Pancreas (tissue), 10 donors: ENCODE measurements at regions not wholly inside any gene's neighbourhood (a gene's known extent, or its start where the extent isn't known, plus 50 kb on each side); places are given as distances from the start of the nearest gene placed in this dataset.

Experiments
- ATAC-seq, 4 donors: fragments of 200-7000 bp; cut with Tn5 transposase; one replicate each; pipeline versions ENCODE4 v1.8.0 to v1.9.1; 2020; ENCODE audit warnings: mild to moderate bottlenecking in 4 of 4, moderate library complexity in 4 of 4
- DNase-seq, 6 donors: peaks; one replicate each; pipeline ENCODE4 v3.0.0-alpha.2; 2020
- FAIRE-seq: peaks from 2 replicates; lab custom pipeline; 2012; peaks lifted over from hg19 to GRCh38; lab: Jason Lieb, UNC
- H3K27ac ChIP-seq, 4 donors: fragments of 200-600 bp; sonication (generic); 1 replicate in 3 of 4; 2 replicates in 1 of 4; pipeline versions ENCODE4 v1.5.0 to v1.8.0; 2020
- H3K27me3 ChIP-seq, 4 donors: fragments of 200-600 bp; one replicate each; pipeline ENCODE4 v1.8.0; 2021
- H3K36me3 ChIP-seq, 3 donors: fragments of 200-600 bp; sonication (generic) in 1 of 3; one replicate each; pipeline versions ENCODE4 v1.5.0 to v1.8.0; 2020 to 2021
- H3K4me1 ChIP-seq, 3 donors: fragments of 200-600 bp; one replicate each; pipeline ENCODE4 v1.8.0; 2021
- H3K4me3 ChIP-seq, 4 donors: fragments of 200-600 bp; sonication (generic) in 2 of 4; one replicate each; pipeline versions ENCODE4 v1.5.0 to v1.8.0; 2020 to 2021
- H3K9me3 ChIP-seq, 4 donors: fragments of 200-600 bp; one replicate each; pipeline ENCODE4 v1.8.0; 2021
- WGBS, 2 donors: extraction: QIAGEN DNeasy Blood & Tissue Kit; methylation state at CpG; one replicate each; pipeline ENCODE4 v1.1.7; 2013; 5-methylcytosine and 5-hydroxymethylcytosine counted together
- intact Hi-C, 3 donors: fragments of 100-400 bp; cut with DNase I; formaldehyde crosslinking; loops; one replicate each; pipeline versions ENCODE4 v1.11.1 to v1.14.2; 2022
- TF ChIP-seq, protein P1 (sequence below), 4 donors: fragments of 200-600 bp; sonication (generic) in 3 of 4; IDR thresholded peaks; one replicate each; pipeline versions ENCODE4 v1.5.0 to v1.8.0; 2021; ENCODE audit warnings: antibody characterized with exemption in 4 of 4
- donor health status: healthy with polysubstance abuse.
- donor health status: DM: no; HTN: no; CAD: no; lungs with moderate emphysema.
- donor health status: DM: no; HTN: no; CAD: no.
- donor health status: control.
- donor health status: control.
- donor health status: Bipolar disorder and iron deficiency.
- donor health status: DM: yes; HTN: yes; CAD: no.
- donor health status: DM: no; HTN: no; CAD: no.
- donor health status: DM: no; HTN: no; CAD: no.
- donor health status: DM: yes; HTN: yes; CAD: no.

DNA sequence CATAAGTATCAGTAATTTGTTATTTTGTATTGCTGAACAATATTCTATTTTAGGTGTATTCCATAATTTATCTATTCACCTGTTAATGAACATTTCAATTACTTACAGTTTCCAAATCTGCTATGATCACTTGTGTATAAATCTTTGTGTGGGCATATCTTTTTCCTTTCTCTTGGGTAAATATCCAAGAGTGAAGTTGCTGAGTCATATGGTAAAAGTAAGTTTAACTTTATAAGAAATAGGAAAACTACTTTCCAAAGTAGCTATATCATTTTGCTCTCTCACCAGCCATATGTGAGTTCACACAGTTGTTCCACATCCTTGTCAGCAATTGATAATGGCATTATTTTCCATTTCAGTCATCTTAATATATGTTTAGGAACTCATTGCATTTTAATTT is 66.6 kb upstream of the KITLG start:
- H3K27me3 ChIP-seq, result no peaks in the 10 kb centered on the region
- H3K36me3 ChIP-seq, result no peaks in the 10 kb centered on the region
- intact Hi-C loops, result no loop called here
- FAIRE-seq (no peak), DNase-seq (no peak), ATAC-seq (no peak)
- TF ChIP-seq, protein P1, sequence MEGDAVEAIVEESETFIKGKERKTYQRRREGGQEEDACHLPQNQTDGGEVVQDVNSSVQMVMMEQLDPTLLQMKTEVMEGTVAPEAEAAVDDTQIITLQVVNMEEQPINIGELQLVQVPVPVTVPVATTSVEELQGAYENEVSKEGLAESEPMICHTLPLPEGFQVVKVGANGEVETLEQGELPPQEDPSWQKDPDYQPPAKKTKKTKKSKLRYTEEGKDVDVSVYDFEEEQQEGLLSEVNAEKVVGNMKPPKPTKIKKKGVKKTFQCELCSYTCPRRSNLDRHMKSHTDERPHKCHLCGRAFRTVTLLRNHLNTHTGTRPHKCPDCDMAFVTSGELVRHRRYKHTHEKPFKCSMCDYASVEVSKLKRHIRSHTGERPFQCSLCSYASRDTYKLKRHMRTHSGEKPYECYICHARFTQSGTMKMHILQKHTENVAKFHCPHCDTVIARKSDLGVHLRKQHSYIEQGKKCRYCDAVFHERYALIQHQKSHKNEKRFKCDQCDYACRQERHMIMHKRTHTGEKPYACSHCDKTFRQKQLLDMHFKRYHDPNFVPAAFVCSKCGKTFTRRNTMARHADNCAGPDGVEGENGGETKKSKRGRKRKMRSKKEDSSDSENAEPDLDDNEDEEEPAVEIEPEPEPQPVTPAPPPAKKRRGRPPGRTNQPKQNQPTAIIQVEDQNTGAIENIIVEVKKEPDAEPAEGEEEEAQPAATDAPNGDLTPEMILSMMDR (IDR thresholded peaks at IDR 0.05), result no peak
- H3K4me3 ChIP-seq, result no peak overlapping the region
- no peak overlapping the region for H3K27ac ChIP-seq
- peaks cover 0 to 14% (median 0%) of the 10 kb centered on the region in 3 donors for H3K4me1 ChIP-seq
- H3K9me3 ChIP-seq, result no peaks in the 10 kb centered on the region

DNA sequence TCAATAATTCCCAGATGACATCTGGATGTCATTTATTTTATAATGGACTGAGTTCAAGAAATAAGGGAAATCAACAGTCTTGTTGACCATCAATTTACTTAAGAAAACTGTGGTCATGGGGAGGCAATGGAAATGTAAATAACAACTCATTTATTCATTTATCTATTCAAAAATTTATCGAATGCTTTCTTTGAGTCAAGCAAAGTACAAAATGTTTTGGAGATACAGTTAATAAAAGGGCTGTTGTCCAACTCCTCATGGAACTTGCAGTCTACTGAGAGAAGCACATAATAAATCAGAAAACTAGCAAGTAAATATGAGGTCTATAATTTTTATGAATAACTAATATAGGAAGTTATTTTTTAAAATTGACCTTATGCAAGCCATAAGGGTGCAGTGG is 65.5 kb upstream of the KITLG start:
- 54 to 68% methylated on average over 1 of the region's 1 CpG for WGBS, 2 donors

DNA sequence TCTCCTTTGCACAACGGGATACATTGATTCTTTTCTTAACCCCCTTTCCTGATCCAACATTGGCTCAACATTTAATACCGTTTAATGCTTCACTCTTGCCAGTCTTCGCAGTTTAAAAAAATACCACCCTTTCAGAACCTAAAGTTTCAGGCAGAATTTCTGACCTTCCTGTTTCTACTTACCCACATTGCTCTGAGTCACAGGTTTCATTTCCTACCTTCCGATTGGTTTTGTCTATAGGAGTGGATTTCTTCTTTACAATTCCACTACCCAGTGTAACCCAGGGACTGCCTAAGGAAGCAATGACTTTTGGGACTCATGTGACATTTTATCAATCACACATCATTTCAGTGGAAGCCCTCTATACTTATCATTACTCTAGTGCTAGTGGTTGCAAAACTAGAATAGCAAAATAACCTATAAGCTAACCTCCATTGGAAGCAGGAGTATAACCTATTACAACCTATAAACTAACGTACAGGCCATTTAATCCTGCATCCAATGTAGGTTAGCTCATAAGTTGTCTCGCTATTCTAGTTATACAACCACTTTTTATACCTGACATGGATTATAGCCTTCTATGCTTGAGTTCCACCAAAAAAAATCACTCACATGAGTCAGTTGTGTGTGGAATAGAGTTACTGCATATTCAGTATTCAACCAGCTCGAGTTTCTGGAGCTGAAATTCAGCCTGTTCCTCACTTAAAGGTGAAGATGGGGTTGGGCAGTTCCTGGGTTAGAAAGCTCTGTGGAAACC is 64.9 kb upstream of the KITLG start:
- Histone ChIP-seq H3K4me1 (peaks cover 0 to 14% (median 0%) of the 10 kb centered on the region in 3 donors), H3K4me3 (no peak overlapping the region), H3K36me3 (no peaks in the 10 kb centered on the region), H3K9me3 (no peaks in the 10 kb centered on the region), H3K27me3 (no peaks in the 10 kb centered on the region), H3K27ac (no peak overlapping the region)
- ATAC-seq (no peak), DNase-seq (no peak), FAIRE-seq (no peak)
- 91 to 93% methylated on average over 7 of the region's 7 CpGs for WGBS, 2 donors
- TF ChIP-seq, protein P1 (IDR thresholded peaks at IDR 0.05), result no peak
- intact Hi-C loops, result no loop called here

More for the DNA sequence above, 65.5 kb upstream of the KITLG start:
- no peak for ATAC-seq
- TF ChIP-seq, protein P1 (IDR thresholded peaks at IDR 0.05), result no peak
- Histone ChIP-seq H3K4me3 (no peak overlapping the region), H3K27ac (no peak overlapping the region), H3K9me3 (no peaks in the 10 kb centered on the region), H3K4me1 (peaks cover 0 to 14% (median 0%) of the 10 kb centered on the region in 3 donors), H3K27me3 (no peaks in the 10 kb centered on the region), H3K36me3 (no peaks in the 10 kb centered on the region)
- DNase-seq, result no peak
- intact Hi-C loops, result no loop called here
- peak; percentile 9 for FAIRE-seq

DNA sequence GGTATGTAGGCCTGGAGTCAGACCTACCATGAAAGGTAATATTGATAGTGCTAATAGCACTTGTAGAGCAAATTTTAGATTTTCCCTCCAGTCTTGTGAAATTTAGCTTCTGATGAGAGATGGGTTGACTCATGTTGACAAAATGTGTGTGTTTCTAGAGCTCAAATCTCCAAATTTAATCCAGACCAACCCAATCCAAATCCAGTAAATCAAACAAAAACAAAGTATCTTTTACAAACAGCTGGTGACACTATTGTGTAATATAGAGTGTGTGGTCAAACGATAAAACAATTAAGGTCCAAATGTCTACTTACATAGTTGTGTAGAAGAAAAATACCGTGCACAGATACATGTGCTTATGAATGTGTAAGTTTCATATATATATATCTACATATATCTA is 63.4 kb upstream of the KITLG start:
- Histone ChIP-seq H3K4me1 (peaks cover 0 to 22% (median 8%) of the 10 kb centered on the region in 3 donors), H3K4me3 (no peak overlapping the region), H3K27me3 (no peaks in the 10 kb centered on the region), H3K36me3 (no peaks in the 10 kb centered on the region), H3K27ac (no peak overlapping the region), H3K9me3 (no peaks in the 10 kb centered on the region)
- ATAC-seq (peak in 1 of 4 donors; percentile 23), FAIRE-seq (no peak), DNase-seq (no peak)
- WGBS, 2 donors, result 30 to 41% methylated on average over 2 of the region's 2 CpGs
- intact Hi-C loops, result no loop called here
- TF ChIP-seq, protein P1 (IDR thresholded peaks at IDR 0.05), result no peak
